Nephron (organoid): ENCODE measurements at regions not wholly inside any gene's neighbourhood (a gene's known extent, or its start where the extent isn't known, plus 50 kb on each side); places are given as distances from the start of the nearest gene placed in this dataset.
A peak's percentile ranks its signal among the peaks of the same experiment; 100 is the strongest.

ENCODE experiments used
- H3K27ac Mint-ChIP-seq, 3 experiments: 2 replicates each; pipeline ENCODE4 v1.8.0; 2020; ENCODE audit warnings: mixed read lengths in 3 of 3, mild to moderate bottlenecking in 2 of 3, moderate library complexity in 1 of 3
- H3K27me3 Mint-ChIP-seq: 2 replicates; pipeline ENCODE4 v1.8.0; 2021; ENCODE audit warnings: low read depth, mild to moderate bottlenecking, moderate library complexity, mixed read lengths
- H3K36me3 Mint-ChIP-seq: 2 replicates; pipeline ENCODE4 v1.8.0; 2020; ENCODE audit warnings: low read depth, mixed read lengths
- H3K4me1 Mint-ChIP-seq: 2 replicates; pipeline ENCODE4 v1.8.0; 2020; ENCODE audit warnings: mixed read lengths
- H3K4me3 Mint-ChIP-seq, 3 experiments: 2 replicates each; pipeline ENCODE4 v1.8.0; 2020; ENCODE audit warnings: mild to moderate bottlenecking in 3 of 3, mixed read lengths in 3 of 3, moderate library complexity in 2 of 3
- H3K9me3 Mint-ChIP-seq: 2 replicates; pipeline ENCODE4 v1.8.0; 2020; ENCODE audit warnings: mixed read lengths
- CTCF ChIP-seq, 3 experiments: fragments of 200-600 bp; sonication (generic); IDR thresholded peaks; one replicate each; pipeline ENCODE4 v1.5.0; 2021; ENCODE audit warnings: antibody characterized with exemption in 3 of 3; ENCODE audit not compliant: unreplicated experiment in 3 of 3

DNA sequence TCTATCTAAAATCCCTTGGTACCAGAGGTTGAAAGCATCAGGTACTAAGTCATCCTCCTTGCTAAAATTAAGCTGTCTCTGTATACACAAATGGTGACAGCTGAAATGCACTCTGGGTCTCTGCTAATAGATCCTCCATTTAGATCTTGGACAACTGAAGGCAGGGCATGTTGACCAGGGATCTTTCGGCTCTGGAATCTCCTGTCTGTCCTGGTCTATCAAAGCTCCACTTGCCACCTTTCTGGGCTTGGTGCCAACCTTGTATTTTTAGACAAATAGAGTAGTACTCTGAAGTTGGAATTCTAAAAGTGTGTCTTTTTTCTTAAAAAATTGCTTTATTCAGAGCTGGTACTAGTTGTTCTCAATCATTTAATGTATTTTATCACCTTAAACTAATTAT is 135.2 kb upstream of the HMHB1 start:
- H3K4me1 Mint-ChIP-seq, result peaks cover 36% of the 10 kb centered on the region
- H3K9me3 Mint-ChIP-seq, result peaks cover 4% of the 10 kb centered on the region
- no peak overlapping the region for H3K4me3 Mint-ChIP-seq
- H3K27me3 Mint-ChIP-seq, result no peaks in the 10 kb centered on the region
- TF ChIP-seq CTCF (IDR thresholded peaks at IDR 0.05; ENCODE audit: unreplicated experiment in 3 of 3), result no peak
- H3K27ac Mint-ChIP-seq, result peak overlapping the region in 1 of 3 experiments; percentile 22
- H3K36me3 Mint-ChIP-seq, result no peaks in the 10 kb centered on the region

DNA sequence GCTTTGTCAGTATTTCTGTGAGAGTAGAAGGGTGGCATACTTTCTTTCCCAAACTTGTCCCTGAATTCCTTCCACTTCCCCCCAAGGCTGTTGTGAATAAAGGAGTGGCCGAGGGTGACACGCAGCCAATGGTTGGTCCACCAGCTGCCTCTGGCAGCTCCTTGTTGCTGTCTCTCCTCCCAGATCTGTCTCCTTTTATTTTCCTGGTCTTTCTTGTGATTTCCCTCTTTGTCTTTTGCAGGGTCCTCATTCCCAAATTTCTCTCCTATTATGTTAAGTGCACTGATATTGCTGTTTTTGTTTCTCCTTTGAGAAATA is 137.5 kb upstream of the HMHB1 start:
- Mint-ChIP-seq H3K4me3 (no peak overlapping the region), H3K4me1 (peaks cover 35% of the 10 kb centered on the region), H3K27ac (no peak overlapping the region), H3K9me3 (peaks cover 4% of the 10 kb centered on the region), H3K27me3 (no peaks in the 10 kb centered on the region), H3K36me3 (no peaks in the 10 kb centered on the region)
- no peak for TF ChIP-seq CTCF (IDR thresholded peaks at IDR 0.05; ENCODE audit: unreplicated experiment in 3 of 3)

DNA sequence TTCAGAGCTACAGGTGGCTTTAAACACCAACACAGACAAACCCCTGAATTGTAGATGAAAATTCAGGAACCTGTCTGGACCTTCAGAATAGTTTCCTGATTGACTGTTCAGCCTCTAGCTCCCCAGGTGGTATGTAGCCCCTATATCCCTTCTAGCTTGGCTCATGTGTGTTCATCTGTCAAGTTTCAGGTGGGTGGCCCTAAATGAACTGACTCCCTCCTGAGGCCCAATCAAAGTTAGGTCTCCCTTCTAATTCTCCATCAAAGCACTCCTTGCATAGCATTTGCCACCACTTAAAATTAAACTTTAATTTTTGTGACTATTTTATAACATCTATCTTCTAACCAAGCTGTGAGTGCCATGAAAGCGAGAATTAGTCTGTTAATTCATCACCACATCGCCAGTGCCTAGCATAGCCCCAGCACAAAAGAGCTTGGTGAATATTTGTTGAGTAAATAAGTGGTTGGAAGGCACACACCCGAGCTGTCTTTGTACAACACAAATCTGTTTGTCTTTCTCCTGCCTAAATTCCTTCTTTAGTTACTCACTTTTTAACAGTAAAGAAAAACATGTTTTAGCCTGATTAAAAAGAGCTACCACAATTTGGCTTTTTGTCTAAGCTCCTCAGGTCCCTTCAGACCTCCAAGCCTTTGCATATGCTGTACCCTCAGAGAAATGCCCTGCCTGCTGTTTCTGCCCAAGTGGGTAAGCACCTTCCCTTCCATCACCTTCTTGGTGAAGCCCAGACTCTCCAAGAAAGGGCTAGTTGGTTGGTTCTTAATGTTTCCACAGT is 138.1 kb upstream of the HMHB1 start:
- no peak for TF ChIP-seq CTCF (IDR thresholded peaks at IDR 0.05; ENCODE audit: unreplicated experiment in 3 of 3)
- peaks cover 35% of the 10 kb centered on the region for H3K4me1 Mint-ChIP-seq
- H3K9me3 Mint-ChIP-seq, result peaks cover 4% of the 10 kb centered on the region
- no peaks in the 10 kb centered on the region for H3K36me3 Mint-ChIP-seq
- H3K27ac Mint-ChIP-seq, result no peak overlapping the region
- no peak overlapping the region for H3K4me3 Mint-ChIP-seq
- H3K27me3 Mint-ChIP-seq, result no peaks in the 10 kb centered on the region

DNA sequence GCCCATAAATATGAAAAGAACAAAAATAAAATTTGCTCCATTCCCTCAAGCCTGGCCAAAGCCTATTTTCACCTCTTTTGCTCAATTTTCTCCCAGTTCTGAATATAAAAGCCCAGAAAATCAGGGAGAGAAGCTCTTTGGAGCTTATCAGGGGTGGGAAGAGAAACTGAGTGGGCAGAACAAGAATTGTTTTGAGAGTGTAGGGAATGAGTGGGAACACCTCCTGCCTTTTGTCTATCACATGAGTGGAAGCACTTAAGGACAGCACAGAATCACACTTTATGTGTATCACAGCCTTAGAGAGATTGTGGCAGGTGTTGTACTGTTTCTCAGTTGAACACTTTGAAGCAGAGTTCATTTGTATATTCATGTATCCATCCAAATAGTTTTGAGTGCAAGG is 139.2 kb upstream of the HMHB1 start:
- H3K36me3 Mint-ChIP-seq, result no peaks in the 10 kb centered on the region

GRCh38 chr5:143671674-143672569 is 140.0 kb upstream of the HMHB1 start:
- H3K9me3 Mint-ChIP-seq, result peaks cover 4% of the 10 kb centered on the region
- no peaks in the 10 kb centered on the region for H3K27me3 Mint-ChIP-seq

More for the DNA sequence above, 139.2 kb upstream of the HMHB1 start:
- no peak overlapping the region for H3K27ac Mint-ChIP-seq
- peaks cover 35% of the 10 kb centered on the region for H3K4me1 Mint-ChIP-seq
- H3K9me3 Mint-ChIP-seq, result peaks cover 4% of the 10 kb centered on the region
- no peak for TF ChIP-seq CTCF (IDR thresholded peaks at IDR 0.05; ENCODE audit: unreplicated experiment in 3 of 3)
- no peak overlapping the region for H3K4me3 Mint-ChIP-seq
- no peaks in the 10 kb centered on the region for H3K27me3 Mint-ChIP-seq

More at GRCh38 chr5:143671674-143672569, 140.0 kb upstream of the HMHB1 start:
- H3K36me3 Mint-ChIP-seq, result no peaks in the 10 kb centered on the region
- no peak overlapping the region for H3K4me3 Mint-ChIP-seq
- peaks cover 29% of the 10 kb centered on the region for H3K4me1 Mint-ChIP-seq
- no peak for TF ChIP-seq CTCF (IDR thresholded peaks at IDR 0.05; ENCODE audit: unreplicated experiment in 3 of 3)
- no peak overlapping the region for H3K27ac Mint-ChIP-seq
